GM18517 (cell line): ENCODE measurements at regions not wholly inside any gene's neighbourhood (a gene's known extent, or its start where the extent isn't known, plus 50 kb on each side); places are given as distances from the start of the nearest gene placed in this dataset.

ENCODE experiments used
- ATAC-seq: cut with Tn5 transposase; IDR thresholded peaks from one replicate; pipeline ENCODE4 v1.9.1; 2021; ENCODE audit warnings: mild to moderate bottlenecking, moderate library complexity; ENCODE audit not compliant: unreplicated experiment

DNA sequence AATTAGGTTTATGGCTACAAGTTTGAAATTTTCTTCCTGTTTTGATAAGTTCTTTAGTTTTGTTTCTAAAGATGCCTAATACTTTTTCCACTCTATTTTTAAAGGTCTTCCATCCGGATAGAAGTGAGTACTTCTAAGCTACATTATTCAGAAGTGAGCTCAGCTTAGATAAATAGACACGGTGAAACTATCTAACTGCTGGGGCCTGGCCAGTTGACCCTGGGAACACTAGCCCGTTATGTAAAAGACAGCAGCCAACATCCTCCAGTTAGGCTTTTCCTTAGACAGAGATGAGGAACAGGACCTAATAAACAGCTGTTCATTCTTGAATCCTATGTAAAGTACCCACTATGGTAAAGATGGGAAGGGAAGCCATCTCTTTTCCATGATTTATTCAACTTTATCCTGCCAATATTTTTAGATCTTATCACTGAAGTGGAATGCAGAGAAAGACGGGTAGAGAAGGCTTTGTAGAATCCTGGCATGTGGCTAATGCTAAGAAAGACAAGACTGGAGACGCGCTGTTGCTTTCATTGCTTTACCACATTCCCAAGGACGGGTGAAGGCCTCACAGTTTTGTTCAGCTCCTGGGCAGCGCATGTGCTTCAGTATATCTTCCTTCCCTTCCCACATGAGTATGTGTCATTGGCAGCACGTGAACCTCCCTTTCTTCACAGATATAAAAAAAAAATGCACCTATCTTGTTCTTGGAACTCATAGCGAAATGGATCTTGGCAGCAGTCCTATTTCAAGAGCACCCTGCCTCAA is 340.0 kb upstream of the MEOX2 start:
- no peak for ATAC-seq

DNA sequence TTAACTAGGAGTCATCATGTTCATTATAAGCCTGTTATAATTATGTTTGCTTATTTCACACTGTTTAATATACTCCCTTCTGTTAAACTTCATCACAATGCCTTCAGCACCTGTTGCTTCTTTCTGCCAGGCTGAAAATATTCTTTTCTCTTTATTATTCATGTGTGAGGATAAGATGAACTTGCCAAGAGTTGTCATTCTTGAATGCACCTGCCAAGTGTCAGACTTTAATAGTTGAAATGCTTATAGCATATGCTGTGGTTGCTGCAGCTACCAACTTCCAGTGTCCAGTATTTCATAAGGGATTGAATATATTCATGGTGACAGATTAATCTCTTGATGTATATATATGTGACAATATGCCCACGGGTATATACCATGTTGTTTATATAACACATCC is 339.2 kb upstream of the MEOX2 start:
- no peak for ATAC-seq

DNA sequence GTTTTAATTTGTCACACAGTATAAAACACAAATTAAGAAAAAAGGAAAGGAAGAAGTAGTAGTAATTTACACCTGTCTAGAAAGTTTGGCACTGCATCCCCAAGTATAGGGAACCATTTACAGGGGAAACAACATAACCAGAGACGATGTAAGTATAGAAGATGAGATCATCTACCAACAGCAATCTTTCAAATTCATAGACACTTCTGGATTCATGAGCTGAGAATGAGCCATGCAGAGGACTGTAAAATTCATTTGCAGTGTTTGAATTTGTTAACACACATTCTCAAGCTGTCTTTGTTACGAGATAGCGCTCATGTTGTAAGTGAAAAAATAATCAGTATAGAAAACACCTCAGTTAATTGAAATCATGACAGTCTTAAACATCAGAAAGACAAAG is 337.0 kb upstream of the MEOX2 start:
- ATAC-seq: no peak

DNA sequence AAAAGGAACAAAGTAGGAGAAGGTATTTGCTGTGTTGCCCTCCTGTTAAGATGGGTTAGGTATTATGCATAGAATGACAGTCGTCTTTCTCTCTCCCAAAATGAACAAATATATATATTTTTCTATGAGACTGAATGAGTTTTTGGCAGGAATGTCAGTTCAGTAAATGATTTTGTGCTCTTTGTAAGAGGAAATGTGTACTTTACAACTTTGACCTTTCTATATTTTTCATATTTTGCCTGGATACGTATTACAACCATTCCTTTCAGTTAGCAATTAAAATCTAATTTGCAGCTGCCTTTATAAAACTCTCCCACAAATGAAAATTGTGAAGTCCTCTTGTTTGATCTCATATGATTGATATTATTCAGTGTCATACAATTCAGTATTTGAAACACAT is 336.6 kb upstream of the MEOX2 start:
- ATAC-seq: no peak

DNA sequence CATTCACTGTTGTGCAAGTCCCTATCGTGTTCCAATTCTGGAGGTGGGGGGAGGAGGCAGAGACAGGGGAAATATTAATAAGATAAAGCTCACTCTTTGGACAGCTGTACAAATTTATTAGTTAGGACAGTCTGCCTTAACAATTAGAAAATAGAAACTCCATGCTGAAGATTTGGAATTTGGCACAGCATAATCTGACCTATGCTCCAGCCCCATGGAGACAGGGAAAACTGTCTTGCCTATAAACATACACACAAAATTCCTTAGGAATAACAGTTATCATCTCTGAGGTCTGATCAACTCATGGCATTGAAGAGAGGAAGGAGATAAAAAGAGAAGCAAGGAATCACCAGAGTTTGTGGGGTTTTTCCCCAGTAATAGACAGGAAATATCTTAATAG is 335.4 kb upstream of the MEOX2 start:
- ATAC-seq: no peak

DNA sequence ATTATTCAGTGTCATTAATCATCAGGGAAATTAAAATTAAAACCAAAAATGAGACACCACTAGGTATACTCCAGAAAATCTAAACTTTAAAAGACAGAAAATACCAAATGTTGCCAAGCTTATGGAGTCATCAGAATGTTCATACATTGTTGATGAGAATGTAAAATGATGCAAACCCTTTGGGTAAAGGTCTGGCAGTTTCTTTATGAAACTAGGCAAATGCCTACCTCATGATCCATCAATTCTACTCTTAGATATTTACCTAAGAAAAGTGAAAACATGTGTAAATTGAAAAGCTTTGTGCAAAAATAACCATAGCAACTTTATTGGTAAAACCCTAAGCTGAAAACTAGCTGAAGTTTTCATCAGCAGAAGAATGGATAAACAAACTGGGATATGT is 329.5 kb upstream of the MEOX2 start:
- no peak for ATAC-seq

DNA sequence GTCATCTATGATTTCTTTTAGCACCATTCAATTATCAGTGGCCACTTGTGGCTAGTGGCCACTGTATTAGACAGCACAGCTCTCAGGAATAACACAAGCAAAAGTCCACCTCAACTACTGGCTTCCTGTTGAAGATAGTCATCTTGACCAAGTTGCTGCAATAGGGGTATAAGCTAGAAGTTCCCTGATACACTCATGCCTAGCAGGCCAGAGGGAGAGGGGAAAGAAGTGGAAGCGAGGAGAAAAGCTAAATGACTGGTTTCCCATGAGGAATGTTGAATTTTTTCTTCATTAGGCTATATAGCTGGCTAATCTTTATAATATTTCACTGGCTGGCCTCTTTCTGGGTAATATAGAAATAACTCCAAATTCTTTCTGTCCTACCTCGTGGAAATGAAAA is 327.5 kb upstream of the MEOX2 start:
- no peak for ATAC-seq

DNA sequence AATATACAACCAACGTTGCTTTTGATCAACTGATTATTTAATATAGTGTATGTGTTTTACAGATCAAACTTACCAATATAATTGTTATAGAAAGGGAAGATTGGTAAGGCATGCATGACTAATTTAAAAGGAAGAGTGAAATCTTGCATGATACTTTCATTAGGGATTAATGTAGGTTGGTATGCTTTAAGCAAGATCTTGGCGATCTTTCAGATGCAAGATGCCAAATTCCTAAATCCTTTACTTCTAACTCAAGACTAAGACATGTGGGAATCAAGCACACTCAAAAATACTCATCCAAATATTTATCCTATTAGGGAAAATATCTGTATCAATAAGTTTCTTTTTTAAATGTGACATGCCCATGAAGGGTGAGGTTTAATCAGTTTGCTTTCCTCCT is 321.4 kb upstream of the MEOX2 start:
- ATAC-seq: no peak

DNA sequence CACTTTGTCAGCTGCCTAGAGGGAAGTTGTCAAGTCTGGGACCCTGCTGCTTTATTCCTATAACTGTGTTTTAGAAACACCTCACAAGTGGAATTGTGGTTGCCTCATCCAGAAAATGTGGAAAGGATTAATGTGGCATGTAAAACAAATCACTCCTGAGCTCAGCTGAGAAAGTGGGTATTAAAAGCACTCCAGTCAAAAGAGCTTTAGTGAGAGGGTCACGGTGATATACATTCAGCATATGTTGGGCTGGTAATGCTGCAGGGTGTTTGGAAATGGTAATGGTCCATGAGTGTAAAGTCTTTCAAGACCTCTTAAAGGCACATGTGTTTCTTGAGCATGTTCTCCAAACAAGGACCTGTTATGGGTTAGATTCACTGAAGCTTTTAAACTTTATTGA is 318.2 kb upstream of the MEOX2 start:
- no peak for ATAC-seq

DNA sequence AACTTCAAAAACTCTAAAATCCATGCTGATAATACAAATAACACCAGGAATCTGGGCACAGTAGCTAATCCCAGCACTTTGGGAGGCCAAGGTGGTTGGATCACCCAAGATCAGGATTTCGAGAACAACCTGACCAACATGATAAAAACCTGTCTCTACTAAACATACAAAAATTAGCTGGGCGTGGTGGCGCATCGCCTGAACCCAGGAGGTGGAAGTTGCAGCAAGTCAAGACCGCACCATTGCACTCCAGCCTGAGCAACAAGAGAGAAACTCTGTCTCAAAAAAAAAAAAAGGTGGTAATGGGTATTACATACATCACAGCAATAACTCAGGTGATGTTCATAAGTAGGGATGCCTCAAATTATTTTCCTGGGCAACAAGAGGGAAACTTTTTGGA is 315.0 kb upstream of the MEOX2 start:
- ATAC-seq: no peak

DNA sequence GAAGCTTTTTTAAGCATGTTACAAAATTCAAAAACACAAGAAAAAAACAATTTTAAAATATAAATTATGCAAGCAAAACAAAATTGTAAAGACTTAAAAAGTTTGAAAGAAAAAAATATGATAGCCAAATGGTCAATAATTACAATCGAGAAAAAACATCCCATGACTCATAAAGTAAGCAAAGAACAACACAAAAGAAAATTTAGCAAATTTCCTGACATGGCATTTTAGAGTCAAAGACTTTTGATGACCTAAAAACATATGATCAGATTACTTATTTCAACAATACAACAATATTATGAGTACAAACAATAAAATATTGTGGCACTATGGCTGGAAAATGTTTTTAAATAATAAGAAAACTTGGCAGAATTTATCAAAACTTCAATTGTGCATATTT is 312.1 kb upstream of the MEOX2 start:
- ATAC-seq: no peak

DNA sequence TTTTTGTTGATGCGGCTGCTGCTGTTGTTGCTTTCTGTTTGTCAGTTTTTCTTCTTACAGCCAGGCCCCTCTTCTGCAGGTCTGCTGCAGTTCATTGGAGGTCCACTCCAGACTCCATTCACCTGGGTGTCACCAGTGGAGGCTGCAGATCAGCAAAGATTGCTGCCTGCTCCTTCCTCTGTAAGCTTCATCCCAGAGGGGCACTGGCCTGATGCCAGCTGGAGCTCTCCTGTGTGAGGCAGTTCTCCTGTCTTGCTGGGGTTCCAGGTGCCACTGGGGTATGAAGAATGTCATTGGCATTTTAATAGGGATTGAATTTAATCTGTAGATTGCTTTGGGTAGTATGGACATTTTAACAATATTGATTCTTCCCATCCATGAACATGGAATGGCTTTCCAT is 308.5 kb upstream of the MEOX2 start:
- no peak for ATAC-seq

DNA sequence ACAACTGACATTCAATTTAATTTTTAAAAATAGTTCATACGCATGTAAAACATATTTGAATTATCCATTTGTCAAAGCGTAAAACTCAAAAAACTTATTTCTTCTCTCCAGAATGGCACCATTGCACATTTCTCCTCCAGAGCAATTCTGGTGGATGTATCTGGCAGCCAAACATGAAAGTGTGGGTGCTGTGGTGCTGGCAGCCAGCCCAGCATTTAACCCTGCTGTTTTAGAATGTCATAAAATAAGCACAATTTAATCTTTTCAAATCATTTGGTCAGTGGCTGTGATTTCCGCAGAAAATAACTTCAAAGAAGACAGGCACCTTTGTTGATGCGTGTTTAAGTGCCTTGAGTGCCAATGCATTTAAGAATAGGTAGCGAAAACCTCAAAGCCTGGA is 302.7 kb upstream of the MEOX2 start:
- no peak for ATAC-seq

DNA sequence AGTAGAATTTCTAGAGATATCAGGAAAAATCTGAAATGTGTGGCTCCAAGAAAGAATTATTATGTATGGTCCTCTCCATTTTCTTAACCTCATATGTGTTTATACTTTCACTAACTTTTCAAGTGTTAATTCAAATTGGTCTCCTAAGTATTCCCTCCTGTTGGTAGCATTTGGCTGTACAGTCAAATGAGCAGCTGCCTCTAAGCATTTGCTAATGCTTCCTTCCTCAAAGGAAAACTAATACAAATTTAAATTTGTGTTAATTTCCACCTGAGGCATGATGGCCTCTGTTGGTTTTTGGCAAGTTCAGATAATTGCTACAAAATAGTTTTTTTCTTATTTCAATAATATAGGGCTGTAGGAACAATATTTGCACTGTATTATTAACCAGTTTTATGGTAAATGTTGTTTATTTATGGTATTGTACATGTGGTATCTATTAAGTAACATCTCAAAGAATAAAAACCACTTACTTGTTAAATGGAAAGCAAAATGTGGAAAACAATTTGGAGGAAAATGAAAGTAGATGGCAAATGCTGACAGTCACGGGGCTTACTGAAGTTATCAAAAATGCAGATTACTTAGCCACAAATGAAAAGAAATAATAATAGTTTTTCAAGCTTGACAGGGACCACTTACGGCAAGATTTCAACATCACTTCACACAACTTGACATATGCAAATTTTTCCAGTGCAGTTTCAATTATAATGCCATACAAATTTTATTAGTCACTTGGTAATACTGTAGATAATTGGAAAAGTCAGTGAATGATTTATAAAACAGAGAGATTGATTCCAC is 299.3 kb upstream of the MEOX2 start:
- no peak for ATAC-seq

DNA sequence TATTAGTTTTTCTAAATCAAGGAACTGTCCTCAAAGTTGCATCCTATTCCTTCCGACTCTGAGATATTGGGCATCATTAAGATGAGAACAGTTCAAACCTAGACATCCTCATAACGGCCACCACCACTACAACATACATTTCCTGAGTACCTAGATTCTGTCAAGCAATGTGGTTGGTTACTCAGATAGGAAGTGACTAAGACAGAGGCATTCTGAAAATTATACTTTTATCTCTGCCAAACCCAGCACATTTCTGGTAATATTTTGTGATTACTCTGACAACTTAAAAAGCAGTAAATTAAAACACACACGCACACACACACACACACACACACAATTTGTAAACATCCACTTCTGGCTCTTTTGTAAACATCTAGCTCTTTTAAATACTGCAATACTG is 291.2 kb upstream of the MEOX2 start:
- ATAC-seq: no peak

DNA sequence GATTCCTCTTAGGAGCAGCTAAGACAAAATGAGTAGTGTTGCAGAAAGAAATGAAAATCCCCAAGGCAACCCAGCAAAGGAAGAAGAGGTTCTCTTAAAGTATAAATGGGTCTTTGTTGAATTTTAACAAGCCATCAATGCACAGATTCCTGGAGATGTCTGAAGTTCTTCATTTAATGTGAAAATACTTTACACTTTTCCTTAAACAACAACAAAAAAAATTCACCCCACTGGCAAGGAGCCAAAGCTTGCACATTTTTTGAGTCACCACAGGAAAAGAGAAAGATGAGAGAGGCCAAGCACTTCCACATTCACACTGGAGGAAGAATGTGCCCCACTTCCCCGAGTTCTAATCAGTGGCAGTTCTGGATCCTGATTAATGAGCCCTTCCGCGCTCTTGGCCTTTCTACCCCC is 286.4 kb upstream of the MEOX2 start:
- ATAC-seq: no peak

DNA sequence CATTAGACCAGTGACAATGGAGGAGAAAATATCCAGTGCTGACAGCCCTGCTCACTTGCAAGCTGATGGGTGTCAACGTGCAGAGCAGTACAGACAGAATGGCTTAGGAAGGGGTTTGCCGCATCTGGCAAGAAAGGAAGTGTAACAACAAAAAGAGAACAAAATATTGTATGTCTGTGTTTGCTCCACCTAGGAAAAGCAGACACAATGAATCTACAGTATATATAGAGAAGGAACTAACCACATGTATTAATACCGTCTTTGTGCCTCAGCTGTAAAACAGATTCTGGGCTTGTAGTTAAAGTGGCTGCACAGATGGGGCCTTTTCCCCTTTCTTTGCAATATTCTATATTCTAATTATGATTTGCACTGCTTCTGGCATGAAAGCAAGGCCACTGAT is 281.1 kb upstream of the MEOX2 start:
- no peak for ATAC-seq

DNA sequence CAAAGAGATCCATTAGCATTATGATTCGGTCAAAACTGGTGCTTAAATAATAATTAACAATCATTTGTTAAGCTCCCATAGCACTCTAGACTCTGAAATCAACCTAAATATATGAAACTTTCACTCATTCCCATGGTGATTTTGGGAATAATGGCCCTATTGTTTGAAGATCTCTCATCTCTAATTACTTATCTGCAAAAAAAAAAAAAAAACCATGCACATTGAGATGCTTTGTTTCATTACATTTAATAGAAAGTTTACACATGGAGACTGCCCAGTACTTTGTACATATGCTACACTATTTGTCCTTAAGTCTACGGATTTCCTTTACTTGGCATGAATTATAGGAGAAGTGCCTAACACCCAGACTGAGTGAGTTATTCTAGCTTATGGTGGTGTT is 280.6 kb upstream of the MEOX2 start:
- ATAC-seq: no peak

DNA sequence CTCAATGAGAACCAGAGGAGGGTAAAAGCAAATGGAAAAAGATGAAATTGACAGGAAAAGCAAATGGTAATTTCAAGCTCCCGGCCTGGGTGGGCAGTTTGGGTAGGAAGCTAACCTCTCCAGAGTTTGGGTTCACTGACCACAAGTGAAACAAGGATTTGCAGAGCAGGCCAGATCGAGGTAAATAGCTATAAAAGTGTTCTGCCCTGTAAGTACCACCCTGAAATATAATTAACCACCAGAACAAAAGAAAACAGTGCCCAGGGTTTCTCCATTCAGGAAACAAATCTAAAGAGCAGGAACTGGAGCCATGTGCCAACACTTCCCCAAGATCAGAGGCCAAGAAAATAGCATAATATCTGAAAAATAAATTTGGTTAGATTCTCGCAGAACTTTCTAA is 276.7 kb upstream of the MEOX2 start:
- ATAC-seq: no peak

DNA sequence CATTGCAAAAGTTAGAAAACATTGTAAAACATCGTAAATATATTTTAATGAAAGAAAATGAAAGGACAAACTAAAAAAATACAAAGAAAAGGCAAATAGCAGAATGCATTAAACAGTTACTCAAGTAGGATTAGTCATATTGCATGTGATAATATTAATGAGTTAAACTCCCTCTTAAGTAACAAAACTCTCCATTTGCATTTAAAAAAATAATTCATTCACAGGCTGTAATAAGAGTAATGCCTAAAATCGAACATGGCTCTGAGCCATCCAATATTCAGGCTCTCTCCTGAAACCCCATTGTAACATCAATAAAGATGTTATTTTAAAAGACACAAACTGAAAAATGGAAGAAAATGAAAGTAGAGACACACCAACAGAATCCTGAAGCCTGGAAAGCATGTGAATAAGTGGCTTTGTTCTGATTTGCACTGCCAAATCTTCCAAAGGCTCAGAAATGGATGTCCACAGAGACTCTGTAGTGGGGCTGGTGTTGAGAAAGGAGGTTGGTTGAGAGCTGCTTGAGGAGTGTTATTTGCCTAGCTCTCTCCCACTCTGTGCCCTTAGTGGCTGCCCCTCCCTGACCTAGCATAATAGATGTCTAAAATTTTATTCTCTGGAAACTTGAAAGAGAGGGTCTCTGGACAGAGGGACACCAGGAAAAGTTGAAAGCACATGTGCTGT is 268.3 kb upstream of the MEOX2 start:
- ATAC-seq: no peak

DNA sequence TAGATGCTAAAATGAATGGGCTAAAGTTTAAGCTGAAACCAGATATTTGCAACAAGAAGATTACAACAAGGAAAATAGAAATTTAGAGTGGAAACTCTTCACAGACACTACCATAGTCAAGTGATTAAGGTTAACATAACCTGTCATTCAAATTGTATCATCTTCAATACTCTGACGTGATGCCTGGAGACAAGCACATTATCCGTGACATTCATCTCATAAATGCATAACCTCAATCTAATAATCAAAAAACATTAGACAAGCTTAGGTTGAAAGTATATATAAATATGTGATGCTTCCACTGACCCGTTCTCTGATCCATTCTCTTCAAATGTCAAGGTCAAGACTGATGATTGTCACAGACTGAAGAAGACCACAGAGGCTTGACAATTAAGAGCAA is 263.8 kb upstream of the MEOX2 start:
- ATAC-seq: no peak

DNA sequence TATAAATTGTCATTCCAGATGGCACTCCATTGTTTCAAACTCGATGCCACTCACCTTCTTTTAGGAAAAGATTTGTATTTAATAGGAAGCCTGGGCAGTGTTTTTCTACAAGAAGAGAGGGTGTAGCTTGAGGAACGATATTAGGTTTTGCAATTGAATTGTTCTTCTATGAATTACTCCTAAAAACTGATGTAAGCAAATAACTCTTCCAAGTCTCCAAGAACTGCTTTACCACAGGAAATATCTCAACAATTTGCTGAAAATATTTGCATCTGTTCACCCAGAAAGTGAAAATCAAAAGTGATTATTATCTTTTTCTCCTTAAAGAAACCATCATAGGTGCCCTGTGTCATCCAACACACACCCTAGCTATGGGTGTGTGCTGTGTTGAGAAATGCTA is 261.3 kb upstream of the MEOX2 start:
- no peak for ATAC-seq
